OCI-LY1 (cell line): ENCODE measurements at regions not wholly inside any gene's neighbourhood (a gene's known extent, or its start where the extent isn't known, plus 50 kb on each side); places are given as distances from the start of the nearest gene placed in this dataset.

Experiments
- H2AFZ ChIP-seq: fragments of 200-600 bp; sonication (generic), shearing (Covaris generic); 2 replicates; pipeline ENCODE4 v1.6.0; 2014; ENCODE audit warnings: antibody characterized with exemption, mild to moderate bottlenecking, low read length
- H3F3A ChIP-seq: fragments of 200-600 bp; sonication (generic), shearing (Covaris generic); 2 replicates; pipeline ENCODE4 v1.6.0; 2014; ENCODE audit warnings: mild to moderate bottlenecking, antibody characterized with exemption, low read length, moderate library complexity; ENCODE audit not compliant: insufficient read depth
- H3K27ac ChIP-seq: fragments of 200-600 bp; sonication (generic); 2 replicates; pipeline ENCODE4 v1.5.1; 2014; ENCODE audit warnings: low read length, mixed run types, mild to moderate bottlenecking, low read depth; ENCODE audit not compliant: poor library complexity, severe bottlenecking
- H3K27me3 ChIP-seq: fragments of 200-600 bp; sonication (generic); 2 replicates; pipeline ENCODE4 v1.6.0; 2014; ENCODE audit warnings: antibody characterized with exemption, mild to moderate bottlenecking, low read length, moderate library complexity; ENCODE audit not compliant: insufficient read depth
- H3K36me3 ChIP-seq: fragments of 200-600 bp; sonication (generic); 2 replicates; pipeline ENCODE4 v1.6.1; 2014; ENCODE audit warnings: mild to moderate bottlenecking, antibody characterized with exemption, low read length, moderate library complexity, mixed read lengths; ENCODE audit not compliant: insufficient read depth
- H3K4me1 ChIP-seq: fragments of 200-600 bp; sonication (generic); 2 replicates; pipeline ENCODE4 v1.5.1; 2014; ENCODE audit warnings: mild to moderate bottlenecking, low read length, moderate library complexity; ENCODE audit not compliant: insufficient read depth, severe bottlenecking
- H3K4me2 ChIP-seq: fragments of 200-600 bp; sonication (generic), shearing (Covaris generic); 2 replicates; pipeline ENCODE4 v1.6.1; 2014; ENCODE audit warnings: low read length
- H3K4me3 ChIP-seq: fragments of 200-600 bp; sonication (generic); 2 replicates; pipeline ENCODE4 v1.5.1; 2014; ENCODE audit warnings: low read length, low read depth, mild to moderate bottlenecking, mixed read lengths; ENCODE audit not compliant: poor library complexity, severe bottlenecking
- H3K79me2 ChIP-seq: fragments of 200-600 bp; shearing (Covaris generic); 2 replicates; pipeline ENCODE4 v1.6.1; 2016; ENCODE audit warnings: mixed run types, low read length, mixed read lengths; ENCODE audit not compliant: insufficient read depth
- H3K9ac ChIP-seq: fragments of 200-600 bp; sonication (generic), shearing (Covaris generic); 2 replicates; pipeline ENCODE4 v1.6.1; 2014; ENCODE audit warnings: mild to moderate bottlenecking, low read length, mixed read lengths
- H3K9me2 ChIP-seq: fragments of 200-600 bp; sonication (generic), shearing (Covaris generic); 2 replicates; pipeline ENCODE4 v1.6.1; 2014; ENCODE audit warnings: low read depth, mild to moderate bottlenecking, low read length, mixed read lengths
- H3K9me3 ChIP-seq: fragments of 200-600 bp; shearing (Covaris generic); 2 replicates; pipeline ENCODE4 v1.6.1; 2014; ENCODE audit warnings: low read length, mixed read lengths
- H4K20me1 ChIP-seq: fragments of 200-600 bp; sonication (generic), shearing (Covaris generic); 2 replicates; pipeline ENCODE4 v1.6.0; 2016; ENCODE audit warnings: mild to moderate bottlenecking, low read length; ENCODE audit not compliant: insufficient read depth
- CTCF ChIP-seq: fragments of 200-600 bp; sonication (generic), shearing (Covaris generic); IDR thresholded peaks from 2 replicates; pipeline ENCODE4 v1.5.1; 2017; ENCODE audit warnings: mild to moderate bottlenecking, antibody characterized with exemption, low read length, moderate library complexity, mixed read lengths
- EZH2 ChIP-seq: fragments of 200-600 bp; sonication (generic), shearing (Covaris generic); IDR thresholded peaks from 2 replicates; pipeline ENCODE4 v1.8.0; 2017; ENCODE audit warnings: borderline replicate concordance, mixed run types, mild to moderate bottlenecking, antibody characterized with exemption, low read length, moderate library complexity, mixed read lengths

- H3F3A ChIP-seq, result no peaks in the 10 kb centered on the region
- no peaks in the 10 kb centered on the region for H3K36me3 ChIP-seq
- H3K79me2 ChIP-seq, result no peaks in the 10 kb centered on the region
- H3K4me2 ChIP-seq, result no peak overlapping the region
- no peak for TF ChIP-seq EZH2
- TF ChIP-seq CTCF, result no peak
- 0 out of 2 replicates have a peak, but pooled peaks cover 5% of the 10 kb centered on the region for H3K9me3 ChIP-seq
- no peak overlapping the region for H2AFZ ChIP-seq
- H3K9me2 ChIP-seq, result no peaks in the 10 kb centered on the region
- H3K9ac ChIP-seq, result no peak overlapping the region
- H3K4me1 ChIP-seq, result no peaks in the 10 kb centered on the region
- no peak overlapping the region for H3K27ac ChIP-seq
- no peaks in the 10 kb centered on the region for H3K27me3 ChIP-seq
- no peaks in the 10 kb centered on the region for H4K20me1 ChIP-seq
- no peak overlapping the region for H3K4me3 ChIP-seq
Measured at GRCh38 chr18:10351858-10352257, 102.6 kb upstream of the APCDD1 start.

- no peak overlapping the region for H3K4me2 ChIP-seq
- no peaks in the 10 kb centered on the region for H4K20me1 ChIP-seq
- H3F3A ChIP-seq, result no peaks in the 10 kb centered on the region
- no peaks in the 10 kb centered on the region for H3K27me3 ChIP-seq
- no peak overlapping the region for H3K9ac ChIP-seq
- TF ChIP-seq EZH2 (no peak), CTCF (no peak)
- H3K4me3 ChIP-seq, result no peak overlapping the region
- no peak overlapping the region for H3K27ac ChIP-seq
- no peaks in the 10 kb centered on the region for H3K9me2 ChIP-seq
- no peaks in the 10 kb centered on the region for H3K36me3 ChIP-seq
- H3K4me1 ChIP-seq, result no peaks in the 10 kb centered on the region
- no peak overlapping the region for H2AFZ ChIP-seq
- no peaks in the 10 kb centered on the region for H3K79me2 ChIP-seq
- H3K9me3 ChIP-seq, result 0 out of 2 replicates have a peak, but pooled peaks cover 6% of the 10 kb centered on the region
Measured at GRCh38 chr18:10352671-10353070, 101.8 kb upstream of the APCDD1 start.

GRCh38 chr18:10353791-10354190 is 100.6 kb upstream of the APCDD1 start:
- Histone ChIP-seq H3K27me3 (no peaks in the 10 kb centered on the region), H3K4me2 (no peak overlapping the region), H3K4me3 (no peak overlapping the region), H3F3A (no peaks in the 10 kb centered on the region), H3K9ac (no peak overlapping the region), H3K9me2 (no peaks in the 10 kb centered on the region), H3K4me1 (no peaks in the 10 kb centered on the region), H3K9me3 (0 out of 2 replicates have a peak, but pooled peaks cover 6% of the 10 kb centered on the region), H4K20me1 (no peaks in the 10 kb centered on the region), H3K27ac (no peak overlapping the region), H3K36me3 (no peaks in the 10 kb centered on the region), H3K79me2 (no peaks in the 10 kb centered on the region), H2AFZ (no peak overlapping the region)
- TF ChIP-seq EZH2, result no peak
- TF ChIP-seq CTCF, result no peak
